GM12864 (cell line): ENCODE measurements at regions not wholly inside any gene's neighbourhood (a gene's known extent, or its start where the extent isn't known, plus 50 kb on each side); places are given as distances from the start of the nearest gene placed in this dataset.

ENCODE experiments used
- DNase-seq: peaks from one replicate; pipeline ENCODE4 v3.0.0-alpha.2; 2011; ENCODE audit warnings: low read depth
- H3K4me3 ChIP-seq: 2 replicates; pipeline ENCODE4 v1.5.1; 2011; ENCODE audit warnings: mild to moderate bottlenecking, low read depth, low read length, control low read depth
- TF ChIP-seq, protein P1 (sequence below): IDR thresholded peaks from 2 replicates; pipeline ENCODE4 v1.5.1; 2011; ENCODE audit warnings: low read depth, mild to moderate bottlenecking, moderate library complexity, low read length, control low read depth, inconsistent platforms; ENCODE audit errors: missing control alignments

GRCh38 chr10:117684672-117685211, 142.2 kb downstream of the EMX2 start:
- TF ChIP-seq, protein P1, sequence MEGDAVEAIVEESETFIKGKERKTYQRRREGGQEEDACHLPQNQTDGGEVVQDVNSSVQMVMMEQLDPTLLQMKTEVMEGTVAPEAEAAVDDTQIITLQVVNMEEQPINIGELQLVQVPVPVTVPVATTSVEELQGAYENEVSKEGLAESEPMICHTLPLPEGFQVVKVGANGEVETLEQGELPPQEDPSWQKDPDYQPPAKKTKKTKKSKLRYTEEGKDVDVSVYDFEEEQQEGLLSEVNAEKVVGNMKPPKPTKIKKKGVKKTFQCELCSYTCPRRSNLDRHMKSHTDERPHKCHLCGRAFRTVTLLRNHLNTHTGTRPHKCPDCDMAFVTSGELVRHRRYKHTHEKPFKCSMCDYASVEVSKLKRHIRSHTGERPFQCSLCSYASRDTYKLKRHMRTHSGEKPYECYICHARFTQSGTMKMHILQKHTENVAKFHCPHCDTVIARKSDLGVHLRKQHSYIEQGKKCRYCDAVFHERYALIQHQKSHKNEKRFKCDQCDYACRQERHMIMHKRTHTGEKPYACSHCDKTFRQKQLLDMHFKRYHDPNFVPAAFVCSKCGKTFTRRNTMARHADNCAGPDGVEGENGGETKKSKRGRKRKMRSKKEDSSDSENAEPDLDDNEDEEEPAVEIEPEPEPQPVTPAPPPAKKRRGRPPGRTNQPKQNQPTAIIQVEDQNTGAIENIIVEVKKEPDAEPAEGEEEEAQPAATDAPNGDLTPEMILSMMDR = peak; percentile 36
- DNase-seq = no peak
- no peak overlapping the region for H3K4me3 ChIP-seq

DNA sequence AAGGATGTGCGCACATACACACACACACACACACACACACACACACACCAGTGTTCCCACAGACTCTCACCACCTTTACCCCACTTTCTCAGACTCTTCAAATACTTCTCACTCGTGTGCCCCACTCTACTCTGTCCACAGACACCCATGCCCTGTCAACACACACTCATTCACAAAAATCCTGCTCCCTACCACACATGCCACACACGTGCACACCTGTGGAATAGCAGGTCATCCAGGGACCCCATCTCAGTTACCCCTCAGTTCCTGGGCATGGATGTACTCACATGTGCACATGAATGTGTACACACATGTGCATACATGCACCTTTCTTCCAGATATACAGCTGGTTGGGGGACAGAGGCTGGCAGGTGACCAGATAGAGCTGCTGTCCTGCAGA, 142.9 kb downstream of the EMX2 start:
- TF ChIP-seq, protein P1 = no peak
- H3K4me3 ChIP-seq = no peak overlapping the region
- no peak for DNase-seq

DNA sequence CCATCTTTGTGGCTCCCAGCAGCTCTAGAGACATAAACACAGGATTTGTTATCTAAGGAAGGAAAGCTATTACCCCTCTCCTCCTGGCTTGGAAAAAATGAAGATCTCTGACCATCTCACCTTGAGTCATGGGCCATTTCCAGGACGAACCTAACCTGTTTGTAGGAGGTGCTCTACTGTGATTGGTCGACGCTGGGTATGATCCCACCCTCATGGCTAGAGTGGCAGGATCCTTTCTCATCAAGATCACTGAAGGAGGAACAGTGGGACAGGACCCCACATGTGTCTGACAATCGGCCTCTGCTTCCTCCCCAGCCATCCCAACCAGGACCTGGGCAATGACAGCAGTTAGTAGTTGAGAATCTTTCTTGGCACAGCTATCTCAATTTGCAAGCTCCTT, 144.1 kb downstream of the EMX2 start:
- no peak overlapping the region for H3K4me3 ChIP-seq
- TF ChIP-seq, protein P1 = no peak
- no peak for DNase-seq

DNA sequence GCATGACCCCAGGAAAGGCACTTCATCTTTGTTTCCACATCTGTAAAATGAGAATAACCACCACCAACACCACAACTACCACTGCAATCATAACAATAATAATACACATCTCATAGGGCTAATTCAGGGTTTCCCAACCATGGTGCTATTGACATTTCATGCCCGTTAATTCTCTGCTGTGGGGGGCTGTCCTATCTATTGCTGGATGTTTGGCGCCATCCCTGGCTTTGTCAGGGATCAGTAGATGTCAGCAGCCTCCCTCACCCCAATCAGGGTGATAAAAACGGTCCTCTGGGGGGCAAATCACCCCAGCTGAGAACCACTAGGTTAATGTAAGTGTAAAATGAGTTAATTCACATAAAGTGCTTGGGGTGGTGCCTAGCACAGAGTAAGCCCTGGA, 145.8 kb downstream of the EMX2 start:
- H3K4me3 ChIP-seq = no peak overlapping the region
- TF ChIP-seq, protein P1 = no peak
- no peak for DNase-seq

- TF ChIP-seq, protein P1 = no peak
- H3K4me3 ChIP-seq = no peak overlapping the region
- no peak for DNase-seq
Measured at GRCh38 chr10:117689566-117689965, 147.0 kb downstream of the EMX2 start.

DNA sequence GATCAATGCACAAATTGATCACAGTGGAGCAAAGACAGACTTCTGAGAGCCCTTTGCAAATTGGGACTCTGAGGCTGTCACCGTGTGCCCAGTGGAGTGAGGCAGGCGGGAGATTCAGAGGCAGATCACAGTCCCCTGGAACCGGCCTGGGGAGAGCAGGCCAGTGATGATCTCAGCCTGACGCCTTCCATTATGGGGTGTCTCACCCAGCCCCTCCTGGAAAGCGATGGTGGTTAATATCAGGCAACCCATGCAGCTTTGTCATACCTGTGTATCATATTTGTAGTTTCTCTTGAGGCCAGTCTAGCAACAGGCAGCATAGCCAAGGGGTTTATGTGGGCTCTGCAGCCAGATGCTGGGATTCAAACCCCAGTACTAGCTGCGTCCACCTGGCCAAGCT, 147.8 kb downstream of the EMX2 start:
- H3K4me3 ChIP-seq = no peak overlapping the region
- TF ChIP-seq, protein P1 = no peak
- no peak for DNase-seq

DNA sequence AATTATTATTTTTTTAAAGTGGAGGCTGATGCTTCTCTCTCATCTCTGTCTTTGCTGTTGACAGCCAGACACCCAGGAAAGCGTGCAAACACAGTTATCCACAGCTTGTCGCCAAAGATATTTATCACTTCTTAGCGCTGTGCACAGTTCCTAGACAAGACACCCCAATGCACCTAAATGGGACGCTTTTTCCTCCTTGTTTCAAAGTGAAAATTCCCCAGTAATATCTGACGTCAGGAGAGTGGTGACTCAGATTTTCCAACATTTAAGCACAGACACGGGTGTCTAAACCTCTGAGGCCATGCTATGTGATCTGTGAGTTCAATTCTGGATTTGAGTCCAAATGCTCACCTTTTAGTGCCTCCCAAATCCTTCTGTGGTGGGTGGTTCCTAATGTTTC, 151.6 kb downstream of the EMX2 start:
- TF ChIP-seq, protein P1 = no peak
- no peak for DNase-seq
- H3K4me3 ChIP-seq = no peak overlapping the region
